HepG2 (cell line): ENCODE measurements at regions not wholly inside any gene's neighbourhood (a gene's known extent, or its start where the extent isn't known, plus 50 kb on each side); places are given as distances from the start of the nearest gene placed in this dataset.

Source experiments
- ATAC-seq: fragments of 200-7000 bp; cut with Tn5 transposase; 3 replicates; pipeline ENCODE4 v1.9.1; 2020; ENCODE audit warnings: mild to moderate bottlenecking, moderate library complexity
- BruUV-seq: library from RNA; stranded (reverse); fragments of 400-500 nt; replicated peaks from 2 replicates; lab custom pipeline; 2021; lab: Mats Ljungman, UMichigan
- CTCF ChIA-PET: fragments of 300-600 bp; formaldehyde crosslinking; extraction: SDS; loops from one replicate; lab custom pipeline; 2021; ENCODE audit warnings: low total read pairs, inconsistent platforms, low intra/inter-chr PET ratio; lab: Yijun Ruan, JAX
- POLR2A ChIA-PET: fragments of 350-600 bp; sonication (Branson Sonifier 250); formaldehyde crosslinking; loops from one replicate; lab custom pipeline; 2020; ENCODE audit warnings: antibody characterized with exemption, inconsistent platforms; lab: Yijun Ruan, JAX
- DNase-seq: peaks from one replicate; pipeline ENCODE4 v3.0.0-alpha.2; 2015; ENCODE audit warnings: low spot score
- FAIRE-seq: peaks from 3 replicates; lab custom pipeline; 2011; peaks lifted over from hg19 to GRCh38; lab: Jason Lieb, UNC
- H2AFZ ChIP-seq: one replicate; pipeline ENCODE4 v1.6.1; 2011; ENCODE audit warnings: low read length, inconsistent platforms
- H3K27ac ChIP-seq: fragments of 300-600 bp; 3 replicates; pipeline ENCODE4 v1.8.0; 2011; ENCODE audit warnings: mixed run types, mild to moderate bottlenecking, mixed read lengths, low read length, inconsistent platforms; ENCODE audit not compliant: insufficient read depth; ENCODE audit errors: extremely low read length
- H3K27me3 ChIP-seq, 2 experiments: fragments of 200-600 bp in 1 of 2; 2 replicates in 1 of 2; 3 replicates in 1 of 2; pipeline versions ENCODE4 v1.6.0 to v1.8.0; 2011; ENCODE audit warnings: low read length in 2 of 2, mild to moderate bottlenecking in 2 of 2, moderate library complexity in 2 of 2, inconsistent platforms in 1 of 2; ENCODE audit not compliant: insufficient read depth in 2 of 2, control insufficient read depth in 1 of 2
- H3K36me3 ChIP-seq, 2 experiments: fragments of 200-600 bp in 1 of 2; replicated peaks in 1 of 2; 2 replicates in 1 of 2; 3 replicates in 1 of 2; pipeline versions ENCODE4 v1.5.1 to v1.8.0; 2011; ENCODE audit warnings: low read length in 2 of 2, inconsistent platforms in 1 of 2; ENCODE audit not compliant: insufficient read depth in 2 of 2, control insufficient read depth in 1 of 2
- H3K4me1 ChIP-seq: 2 replicates; pipeline ENCODE4 v1.5.1; 2012; ENCODE audit warnings: low read length, inconsistent platforms; ENCODE audit not compliant: insufficient read depth
- H3K4me2 ChIP-seq: 2 replicates; pipeline ENCODE4 v1.6.0; 2011; ENCODE audit warnings: low read depth, low read length, inconsistent platforms
- H3K4me3 ChIP-seq, 3 experiments: fragments of 200-600 bp in 1 of 3; sonication (generic), shearing (Covaris generic) in 1 of 3; replicated peaks in 1 of 3; 2 replicates each; pipeline ENCODE4 v1.5.1; 2011 to 2016; ENCODE audit warnings: low read length in 3 of 3, inconsistent platforms in 2 of 3, low read depth in 2 of 3, mild to moderate bottlenecking in 2 of 3, control low read depth in 1 of 3, mixed read lengths in 1 of 3; ENCODE audit not compliant: insufficient read depth in 1 of 3
- H3K79me2 ChIP-seq: one replicate; pipeline ENCODE4 v1.6.1; 2011; ENCODE audit warnings: low read length, inconsistent platforms; ENCODE audit not compliant: insufficient read depth
- H3K9ac ChIP-seq: 2 replicates; pipeline ENCODE4 v1.6.0; 2011; ENCODE audit warnings: mild to moderate bottlenecking, low read depth, low read length, inconsistent platforms; ENCODE audit not compliant: insufficient read depth
- H3K9me3 ChIP-seq: 2 replicates; pipeline ENCODE4 v1.5.1; 2012; ENCODE audit warnings: mild to moderate bottlenecking, low read length
- H4K20me1 ChIP-seq: 2 replicates; pipeline ENCODE4 v1.6.0; 2011; ENCODE audit warnings: inconsistent platforms, mild to moderate bottlenecking, low read length, moderate library complexity; ENCODE audit not compliant: insufficient read depth
- DDIT3 ChIP-seq: sonication (generic); formaldehyde crosslinking; IDR thresholded peaks from 2 replicates; pipeline ENCODE4 v1.4.0; 2020; ENCODE audit warnings: mild to moderate bottlenecking, missing genetic modification reagents
- ERF ChIP-seq: IDR thresholded peaks from 2 replicates; pipeline ENCODE4 v1.6.1; 2018; ENCODE audit warnings: missing biosample characterization, missing genetic modification reagents
- ETS1 ChIP-seq: sonication (generic); formaldehyde crosslinking; IDR thresholded peaks from 2 replicates; pipeline ENCODE4 v1.4.0; 2020; ENCODE audit warnings: missing genetic modification reagents
- HOXA9 ChIP-seq: sonication (generic); formaldehyde crosslinking; IDR thresholded peaks from 2 replicates; pipeline ENCODE4 v1.8.1; 2022; ENCODE audit warnings: missing genetic modification reagents, mild to moderate bottlenecking, moderate library complexity, borderline replicate concordance
- NFAT5 ChIP-seq: sonication (generic); formaldehyde crosslinking; IDR thresholded peaks from 2 replicates; pipeline ENCODE4 v1.4.0; 2020; ENCODE audit warnings: missing genetic modification reagents
- NFRKB ChIP-seq: fragments of 450-650 bp; IDR thresholded peaks from 2 replicates; pipeline ENCODE4 v1.6.1; 2017
- PTBP1 ChIP-seq: fragments of 200-400 bp; formaldehyde crosslinking; IDR thresholded peaks from 2 replicates; pipeline ENCODE4 v1.6.1; 2018; ENCODE audit warnings: low read length, low read depth; ENCODE audit not compliant: poor library complexity, severe bottlenecking
- SIX4 ChIP-seq: sonication (generic); formaldehyde crosslinking; IDR thresholded peaks from 2 replicates; pipeline ENCODE4 v1.4.0; 2020; ENCODE audit warnings: missing genetic modification reagents
- YEATS2 ChIP-seq: sonication (generic); formaldehyde crosslinking; IDR thresholded peaks from 2 replicates; pipeline ENCODE4 v1.4.0; 2020; ENCODE audit warnings: missing genetic modification reagents, borderline replicate concordance
- ZBTB39 ChIP-seq: sonication (generic); formaldehyde crosslinking; IDR thresholded peaks from 2 replicates; pipeline ENCODE4 v1.5.0; 2020; ENCODE audit warnings: missing genetic modification reagents
- ZNF362 ChIP-seq: sonication (generic); formaldehyde crosslinking; IDR thresholded peaks from 2 replicates; pipeline ENCODE4 v1.4.0; 2020; ENCODE audit warnings: missing genetic modification reagents, mild to moderate bottlenecking, borderline replicate concordance
- ZNF510 ChIP-seq: sonication (generic); formaldehyde crosslinking; IDR thresholded peaks from 2 replicates; pipeline ENCODE4 v1.4.0; 2020; ENCODE audit warnings: low read depth, mild to moderate bottlenecking, missing genetic modification reagents
- WGBS: methylation state at CpG from one replicate; pipeline ENCODE4 v1.1.6; 2017; ENCODE audit warnings: low lambda C conversion rate; 5-methylcytosine and 5-hydroxymethylcytosine counted together
- in situ Hi-C: cut with HindIII; loops from 2 replicates; pipeline ENCODE4 v1.10.0; 2017; ENCODE audit warnings: low pct_unique_long_range_greater_than_20kb; ENCODE audit not compliant: extremely low pct_ligation_motif_present
- intact Hi-C: fragments of 100-400 bp; cut with micrococcal nuclease; formaldehyde crosslinking; loops from one replicate; pipeline ENCODE4 v1.10.0; 2022; ENCODE audit not compliant: unreplicated experiment

- TF ChIP-seq DDIT3 = no peak
These were observed 704.4 kb downstream of the PCDH19 start (continued) for GRCh38 chrX:99705701-99706100.

- H3K4me2 ChIP-seq = no peak overlapping the region
- 35% methylated on average over 4 of the region's 4 CpGs for WGBS
- no peak overlapping the region for H3K9ac ChIP-seq
- ChIA-PET CTCF (no interaction called here), POLR2A (no interaction called here)
- ATAC-seq (no peak), FAIRE-seq (no peak), DNase-seq (no peak)
- H3K4me3 ChIP-seq = no peak overlapping the region
- H3K27ac ChIP-seq = no peak overlapping the region
- no TSS peak for BruUV-seq
- H3K36me3 ChIP-seq = no peaks in the 10 kb centered on the region
- H3K79me2 ChIP-seq = no peaks in the 10 kb centered on the region
- intact Hi-C loops (no loop called here), in situ Hi-C loops (no loop called here)
- H3K4me1 ChIP-seq = no peaks in the 10 kb centered on the region
- H3K27me3 ChIP-seq = no peaks in the 10 kb centered on the region
- H3K9me3 ChIP-seq = no peaks in the 10 kb centered on the region
- no peak overlapping the region for H2AFZ ChIP-seq
- H4K20me1 ChIP-seq = no peaks in the 10 kb centered on the region
- TF ChIP-seq ZNF510 (CRISPR knock-in tag) (no peak), YEATS2 (CRISPR knock-in tag) (no peak), HOXA9 (CRISPR knock-in tag) (no peak), ERF (CRISPR knock-in tag) (no peak), SIX4 (no peak), NFRKB (no peak), ZBTB39 (CRISPR knock-in tag) (no peak), NFAT5 (no peak), ETS1 (CRISPR knock-in tag) (no peak), PTBP1 (no peak), ZNF362 (CRISPR knock-in tag) (no peak)
These were observed 706.6 kb downstream of the PCDH19 start for GRCh38 chrX:99703473-99703872.
